Heart right ventricle (tissue), 16 donors: ENCODE measurements at regions not wholly inside any gene's neighbourhood (a gene's known extent, or its start where the extent isn't known, plus 50 kb on each side); places are given as distances from the start of the nearest gene placed in this dataset.

Experiments used
- ATAC-seq, 8 donors: fragments of 200-7000 bp; cut with Tn5 transposase; one replicate each; pipeline ENCODE4 v1.9.1; 2020; ENCODE audit warnings: mild to moderate bottlenecking in 8 of 8, moderate library complexity in 8 of 8, moderate number of reproducible peaks in 1 of 8
- DNase-seq, 2 donors: peaks; one replicate each; pipeline ENCODE4 v3.0.0-alpha.2; 2020
- H3K27ac ChIP-seq, 10 donors: fragments of 200-600 bp; sonication (generic) in 2 of 10; one replicate each; pipeline versions ENCODE4 v1.5.0 to v1.8.0; 2020 to 2022; ENCODE audit warnings: mild to moderate bottlenecking in 3 of 10
- H3K27me3 ChIP-seq, 7 donors: fragments of 200-600 bp; one replicate each; pipeline ENCODE4 v1.8.0; 2021 to 2022; ENCODE audit warnings: mild to moderate bottlenecking in 2 of 7
- H3K36me3 ChIP-seq, 9 donors: fragments of 200-600 bp; sonication (generic) in 1 of 9; one replicate each; pipeline versions ENCODE4 v1.5.0 to v1.8.0; 2020 to 2022; ENCODE audit warnings: mild to moderate bottlenecking in 2 of 9
- H3K4me1 ChIP-seq, 9 donors: fragments of 200-600 bp; sonication (generic) in 1 of 9; one replicate each; pipeline versions ENCODE4 v1.5.0 to v1.8.0; 2020 to 2022; ENCODE audit warnings: mild to moderate bottlenecking in 4 of 9
- H3K4me3 ChIP-seq, 10 donors: fragments of 200-600 bp; sonication (generic) in 2 of 10; one replicate each; pipeline versions ENCODE4 v1.5.0 to v1.8.0; 2020 to 2022; ENCODE audit warnings: mild to moderate bottlenecking in 7 of 10, moderate library complexity in 2 of 10
- H3K9me3 ChIP-seq, 11 donors: fragments of 200-600 bp in 10 of 11; sonication (generic) in 2 of 11; one replicate each; pipeline versions ENCODE4 v1.5.0 to v1.8.0; 2013 to 2022; ENCODE audit warnings: mild to moderate bottlenecking in 2 of 11, control low read depth in 1 of 11, moderate library complexity in 1 of 11
- WGBS, 2 donors: extraction: QIAGEN DNeasy Blood & Tissue Kit; methylation state at CpG; one replicate each; pipeline ENCODE4 v1.1.7; 2013; ENCODE audit warnings: inconsistent platforms in 1 of 2; 5-methylcytosine and 5-hydroxymethylcytosine counted together
- intact Hi-C, 10 donors: fragments of 100-400 bp; cut with DNase I; formaldehyde crosslinking; loops; one replicate each; pipeline versions ENCODE4 v1.11.1 to v1.14.2; 2022
- TF ChIP-seq, protein P1 (sequence below), 9 donors: fragments of 200-600 bp; sonication (generic) in 2 of 9; IDR thresholded peaks; one replicate each; pipeline versions ENCODE4 v1.5.0 to v1.8.0; 2021 to 2022; ENCODE audit warnings: antibody characterized with exemption in 9 of 9, mild to moderate bottlenecking in 5 of 9, moderate library complexity in 1 of 9
- donor health status: Arrhythmogenic right ventricular cardiomyopathy.
- donor health status: ischemic (EF 13 %, LVEDD 7.1; RV severe dilation, severe dysfunction).
- donor health status: healthy with polysubstance abuse.
- donor health status: DM: no; HTN: yes; CAD: no.
- donor health status: DM: no; HTN: no; CAD: no.
- donor health status: ischemic (EF 25% LVEDD 6.9; RV normal size, moderate dysfunction).
- donor health status: ischemic (EF 25% LVEDD 5.7; RV mildly dilated, moderate dysfunction).
- donor health status: healthy.
- donor health status: DM: yes; HTN: yes; CAD: no.
- donor health status: Ischemic cardiomyopathy.
- donor health status: ischemic (EF 35%, LVEDD 5.7; RV mildly dilated, moderate dysfunction).
- donor health status: nonischemic (EF 11% LVEDD 7.7; RV severe dilation, severe dysfunction).
- donor health status: DM: yes; HTN: yes; CAD: no.
- donor health status: PGD.
- donor health status: ischemic (EF 29% LVEDD 5.4; RV normal size, mild dysfunction).
- donor health status: nonischemic (EF 23%, LVEDD 6.1; RV moderate dilation, normal function).

DNA sequence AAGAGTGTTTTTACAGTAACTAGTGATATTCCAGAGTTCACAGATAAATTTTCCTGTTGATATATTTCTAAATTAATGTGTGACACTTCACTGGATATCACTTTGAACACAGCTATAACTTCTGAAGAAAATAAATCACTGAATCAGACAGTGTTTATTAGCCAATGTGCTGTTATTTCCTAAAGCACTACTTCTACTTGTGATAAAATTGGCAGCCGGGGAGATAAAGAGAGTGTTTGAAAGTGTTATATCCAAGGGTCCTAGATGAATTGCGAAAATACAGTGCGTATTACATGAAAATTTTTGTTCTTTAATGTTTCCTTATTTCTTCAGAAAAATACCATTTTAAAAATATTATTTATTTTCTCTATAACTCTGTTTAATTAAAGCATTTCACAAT, 417.5 kb upstream of the ARGLU1 start:
- H3K27ac ChIP-seq: no peak overlapping the region

DNA sequence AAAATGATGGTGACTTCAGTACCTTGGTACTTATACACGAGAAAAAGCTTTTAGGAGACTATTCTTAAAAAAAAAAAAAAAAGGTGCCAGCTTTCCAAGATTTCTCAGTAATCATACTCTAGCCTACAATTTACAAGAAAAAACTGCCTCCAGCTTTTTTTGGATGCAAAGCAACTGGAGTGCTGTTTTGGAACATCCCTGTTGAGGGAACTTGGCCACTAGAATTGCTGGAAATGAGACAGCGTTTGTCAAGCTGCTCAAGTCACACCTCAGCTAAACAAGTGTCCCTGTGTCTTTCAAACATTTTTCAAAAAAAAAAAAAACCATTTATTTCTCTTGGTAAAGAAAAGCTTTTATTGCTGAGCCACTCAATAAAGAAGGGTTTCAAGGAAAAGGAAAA, 413.1 kb upstream of the ARGLU1 start:
- WGBS, 2 donors: 66 to 72% methylated on average over 2 of the region's 2 CpGs
- intact Hi-C loops: no loop called here

More for the DNA sequence above, 417.5 kb upstream of the ARGLU1 start:
- peaks cover 0 to 21% (median 4%) of the 10 kb centered on the region in 9 donors for H3K4me1 ChIP-seq
- ATAC-seq (no peak), DNase-seq (no peak)
- intact Hi-C loops: no loop called here
- no peak overlapping the region for H3K4me3 ChIP-seq
- WGBS, 2 donors: 74 to 77% methylated on average over 3 of the region's 3 CpGs
- H3K9me3 ChIP-seq: no peaks in the 10 kb centered on the region
- H3K36me3 ChIP-seq: no peaks in the 10 kb centered on the region
- TF ChIP-seq, protein P1, sequence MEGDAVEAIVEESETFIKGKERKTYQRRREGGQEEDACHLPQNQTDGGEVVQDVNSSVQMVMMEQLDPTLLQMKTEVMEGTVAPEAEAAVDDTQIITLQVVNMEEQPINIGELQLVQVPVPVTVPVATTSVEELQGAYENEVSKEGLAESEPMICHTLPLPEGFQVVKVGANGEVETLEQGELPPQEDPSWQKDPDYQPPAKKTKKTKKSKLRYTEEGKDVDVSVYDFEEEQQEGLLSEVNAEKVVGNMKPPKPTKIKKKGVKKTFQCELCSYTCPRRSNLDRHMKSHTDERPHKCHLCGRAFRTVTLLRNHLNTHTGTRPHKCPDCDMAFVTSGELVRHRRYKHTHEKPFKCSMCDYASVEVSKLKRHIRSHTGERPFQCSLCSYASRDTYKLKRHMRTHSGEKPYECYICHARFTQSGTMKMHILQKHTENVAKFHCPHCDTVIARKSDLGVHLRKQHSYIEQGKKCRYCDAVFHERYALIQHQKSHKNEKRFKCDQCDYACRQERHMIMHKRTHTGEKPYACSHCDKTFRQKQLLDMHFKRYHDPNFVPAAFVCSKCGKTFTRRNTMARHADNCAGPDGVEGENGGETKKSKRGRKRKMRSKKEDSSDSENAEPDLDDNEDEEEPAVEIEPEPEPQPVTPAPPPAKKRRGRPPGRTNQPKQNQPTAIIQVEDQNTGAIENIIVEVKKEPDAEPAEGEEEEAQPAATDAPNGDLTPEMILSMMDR (IDR thresholded peaks at IDR 0.05): no peak
- H3K27me3 ChIP-seq: no peaks in the 10 kb centered on the region

DNA sequence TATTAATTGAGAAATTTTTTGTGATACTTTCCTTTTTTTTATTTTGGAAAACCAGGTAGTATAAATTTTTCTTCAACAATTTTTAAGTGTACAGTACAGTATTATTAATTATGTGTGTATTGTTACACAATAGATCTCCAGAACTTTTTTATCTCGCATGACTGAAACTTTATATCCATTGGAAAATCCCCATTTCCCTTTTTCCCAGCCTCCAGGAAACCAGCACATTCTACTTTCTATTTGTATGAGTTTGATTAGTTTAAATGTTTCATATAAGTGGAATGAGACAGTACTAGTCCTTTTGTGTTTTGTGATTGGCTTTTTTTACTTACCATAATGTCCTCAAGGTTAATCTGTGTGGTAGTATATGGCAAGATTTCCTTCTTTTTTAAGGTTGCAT, 399.5 kb upstream of the ARGLU1 start:
- Histone ChIP-seq H3K9me3 (peaks cover 0 to 11% (median 0%) of the 10 kb centered on the region in 11 donors), H3K27ac (no peak overlapping the region), H3K27me3 (no peaks in the 10 kb centered on the region), H3K4me3 (no peak overlapping the region), H3K4me1 (no peaks in the 10 kb centered on the region), H3K36me3 (no peaks in the 10 kb centered on the region)
- intact Hi-C loops: no loop called here
- no peak for DNase-seq
- WGBS, 2 donors: 67 to 83% methylated on average over 1 of the region's 1 CpG
- TF ChIP-seq, protein P1 (IDR thresholded peaks at IDR 0.05): no peak
- ATAC-seq: no peak

More for the DNA sequence above, 413.1 kb upstream of the ARGLU1 start:
- TF ChIP-seq, protein P1 (IDR thresholded peaks at IDR 0.05): no peak
- Histone ChIP-seq H3K4me3 (no peak overlapping the region), H3K27me3 (no peaks in the 10 kb centered on the region), H3K36me3 (no peaks in the 10 kb centered on the region), H3K27ac (no peak overlapping the region), H3K9me3 (no peaks in the 10 kb centered on the region), H3K4me1 (peaks cover 0 to 5% (median 0%) of the 10 kb centered on the region in 9 donors)
- no peak for ATAC-seq
- no peak for DNase-seq

DNA sequence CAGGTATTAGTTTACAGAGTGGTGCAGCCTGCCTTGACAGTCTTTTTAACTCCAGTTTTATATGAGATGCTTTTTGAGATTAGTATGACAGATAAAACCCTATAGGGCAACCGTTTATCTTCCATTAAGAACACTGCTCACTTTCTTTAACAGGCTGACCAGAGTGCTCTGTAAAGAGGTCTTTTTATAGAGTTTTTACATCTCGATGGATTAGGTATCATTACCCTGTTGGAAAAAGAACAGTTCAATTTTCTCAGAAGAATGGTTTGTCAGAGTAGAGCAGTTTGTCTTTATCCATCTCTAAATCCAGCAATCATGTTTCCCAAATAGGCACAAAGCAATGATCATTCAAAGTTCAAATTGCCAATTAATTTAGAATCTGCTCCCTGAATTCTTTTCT, 395.2 kb upstream of the ARGLU1 start:
- H3K36me3 ChIP-seq: no peaks in the 10 kb centered on the region
- H3K4me3 ChIP-seq: no peak overlapping the region
- no peak overlapping the region for H3K27ac ChIP-seq
- no peaks in the 10 kb centered on the region for H3K4me1 ChIP-seq
- intact Hi-C loops: loop anchor here in 1 of 10 donors (5.0 kb wide), 1 partner anchor 364 kb away; no protein-coding TSS in a partner anchor
- DNase-seq (no peak), ATAC-seq (no peak)
- TF ChIP-seq, protein P1 (IDR thresholded peaks at IDR 0.05): no peak
- 73 to 76% methylated on average over 2 of the region's 2 CpGs for WGBS, 2 donors
- no peaks in the 10 kb centered on the region for H3K27me3 ChIP-seq
- peaks cover 0 to 11% (median 0%) of the 10 kb centered on the region in 11 donors for H3K9me3 ChIP-seq
